Activated T-cell treated with anti-CD3 and anti-CD28 coated beads, Interleukin-2, amount 50 U/mL, for 72 hours (primary cell): ENCODE measurements at regions not wholly inside any gene's neighbourhood (a gene's known extent, or its start where the extent isn't known, plus 50 kb on each side); places are given as distances from the start of the nearest gene placed in this dataset.

Experiments used
- ATAC-seq, 2 donors: fragments of 150-1000 bp; cut with Tn5 transposase; replicated peaks in 1 of 2; 2 replicates each; pipeline ENCODE4 v1.10.0; 2021; ENCODE audit warnings: moderate library complexity in 2 of 2, mild to moderate bottlenecking in 1 of 2
- DNase-seq, 2 donors: peaks; one replicate each; pipeline ENCODE4 v3.0.0; 2021 to 2022; ENCODE audit warnings: mixed read lengths in 1 of 2
- H3K27ac Mint-ChIP-seq: one replicate; pipeline ENCODE4 v1.8.0; 2022; ENCODE audit warnings: mild to moderate bottlenecking, moderate library complexity, mixed read lengths
- H3K27me3 Mint-ChIP-seq: one replicate; pipeline ENCODE4 v1.8.0; 2022; ENCODE audit warnings: low read depth, mixed read lengths
- H3K36me3 Mint-ChIP-seq, 2 donors: one replicate each; pipeline ENCODE4 v1.8.0; 2022; ENCODE audit warnings: mixed read lengths in 2 of 2, mild to moderate bottlenecking in 1 of 2; ENCODE audit not compliant: insufficient read depth in 2 of 2
- H3K4me1 Mint-ChIP-seq: one replicate; pipeline ENCODE4 v1.8.0; 2022; ENCODE audit warnings: low read depth, mixed read lengths
- H3K4me3 Mint-ChIP-seq, 2 donors: one replicate each; pipeline ENCODE4 v1.8.0; 2022; ENCODE audit warnings: mild to moderate bottlenecking in 2 of 2, mixed read lengths in 2 of 2, moderate library complexity in 2 of 2
- H3K9me3 Mint-ChIP-seq, 2 donors: one replicate each; pipeline ENCODE4 v1.8.0; 2022; ENCODE audit warnings: mixed read lengths in 2 of 2

GRCh38 chr15:89395996-89396395 lies 61.4 kb upstream of the POLG start:
- no peak for DNase-seq
- no peaks in the 10 kb centered on the region for H3K4me1 Mint-ChIP-seq
- no peak for ATAC-seq
- H3K9me3 Mint-ChIP-seq = no peaks in the 10 kb centered on the region
- no peak overlapping the region for H3K4me3 Mint-ChIP-seq
- H3K27ac Mint-ChIP-seq = no peak overlapping the region
- H3K27me3 Mint-ChIP-seq = peaks cover 48% of the 10 kb centered on the region
- H3K36me3 Mint-ChIP-seq = no peaks in the 10 kb centered on the region

GRCh38 chr15:89395461-89395871 lies 60.8 kb upstream of the POLG start:
- H3K27me3 Mint-ChIP-seq = peaks cover 47% of the 10 kb centered on the region
- DNase-seq (no peak), ATAC-seq (no peak)
- H3K9me3 Mint-ChIP-seq = no peaks in the 10 kb centered on the region
- H3K36me3 Mint-ChIP-seq = no peaks in the 10 kb centered on the region
- no peak overlapping the region for H3K27ac Mint-ChIP-seq
- no peak overlapping the region for H3K4me3 Mint-ChIP-seq
- no peaks in the 10 kb centered on the region for H3K4me1 Mint-ChIP-seq

- DNase-seq (no peak), ATAC-seq (no peak)
- Mint-ChIP-seq H3K36me3 (no peaks in the 10 kb centered on the region), H3K27me3 (peaks cover 48% of the 10 kb centered on the region), H3K4me1 (no peaks in the 10 kb centered on the region), H3K27ac (no peak overlapping the region), H3K4me3 (no peak overlapping the region), H3K9me3 (no peaks in the 10 kb centered on the region)
Measured at GRCh38 chr15:89395031-89395430, 60.4 kb upstream of the POLG start.

GRCh38 chr15:89393056-89393455 lies 58.4 kb upstream of the POLG start:
- Mint-ChIP-seq H3K9me3 (no peaks in the 10 kb centered on the region), H3K36me3 (no peaks in the 10 kb centered on the region), H3K4me1 (no peaks in the 10 kb centered on the region), H3K27ac (no peak overlapping the region), H3K4me3 (no peak overlapping the region), H3K27me3 (peaks cover 39% of the 10 kb centered on the region)
- no peak for DNase-seq
- no peak for ATAC-seq

DNA sequence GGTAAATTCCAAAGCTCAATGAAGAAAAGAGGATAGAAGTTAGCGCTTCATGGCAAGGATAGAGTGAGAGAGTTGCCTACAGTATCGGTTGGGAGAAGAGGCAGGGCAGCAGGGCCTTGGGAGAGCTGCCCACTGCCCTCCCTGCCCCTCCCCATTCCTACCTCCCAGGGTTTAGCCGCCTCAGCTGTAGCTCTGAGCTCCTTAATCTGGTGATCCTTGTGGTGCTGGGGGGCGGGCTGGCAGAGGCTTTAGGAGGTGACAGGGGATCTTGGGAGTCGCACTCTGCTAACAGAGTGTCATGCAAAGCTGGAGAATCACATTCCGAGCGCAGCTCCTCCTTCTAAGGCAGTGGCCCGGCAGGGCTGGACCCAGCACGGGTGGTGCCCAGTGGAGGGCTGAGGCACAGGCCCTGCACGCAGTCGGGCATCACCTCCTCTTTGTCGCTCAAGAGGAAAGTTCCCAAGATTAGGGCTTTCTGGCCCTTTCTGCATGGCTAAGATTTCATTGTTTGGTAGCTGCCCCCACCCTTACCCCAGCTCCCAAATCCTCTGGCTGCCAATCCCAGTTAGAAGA lies 57.1 kb upstream of the POLG start:
- DNase-seq (no peak), ATAC-seq (no peak)
- no peak overlapping the region for H3K27ac Mint-ChIP-seq
- no peak overlapping the region for H3K4me3 Mint-ChIP-seq
- no peaks in the 10 kb centered on the region for H3K4me1 Mint-ChIP-seq
- H3K27me3 Mint-ChIP-seq = peaks cover 32% of the 10 kb centered on the region
- H3K36me3 Mint-ChIP-seq = no peaks in the 10 kb centered on the region
- no peaks in the 10 kb centered on the region for H3K9me3 Mint-ChIP-seq

- Mint-ChIP-seq H3K4me3 (no peak overlapping the region), H3K36me3 (no peaks in the 10 kb centered on the region), H3K27ac (no peak overlapping the region), H3K4me1 (no peaks in the 10 kb centered on the region), H3K27me3 (peaks cover 27% of the 10 kb centered on the region), H3K9me3 (no peaks in the 10 kb centered on the region)
- ATAC-seq = no peak
- no peak for DNase-seq
Measured at GRCh38 chr15:89389841-89390603, 55.4 kb upstream of the POLG start.

GRCh38 chr15:89387140-89387903 lies 52.7 kb upstream of the POLG start:
- no peak overlapping the region for H3K27ac Mint-ChIP-seq
- peaks cover 12% of the 10 kb centered on the region for H3K27me3 Mint-ChIP-seq
- no peak for DNase-seq
- no peaks in the 10 kb centered on the region for H3K36me3 Mint-ChIP-seq
- H3K4me1 Mint-ChIP-seq = no peaks in the 10 kb centered on the region
- no peak overlapping the region for H3K4me3 Mint-ChIP-seq
- no peaks in the 10 kb centered on the region for H3K9me3 Mint-ChIP-seq
- no peak for ATAC-seq

DNA sequence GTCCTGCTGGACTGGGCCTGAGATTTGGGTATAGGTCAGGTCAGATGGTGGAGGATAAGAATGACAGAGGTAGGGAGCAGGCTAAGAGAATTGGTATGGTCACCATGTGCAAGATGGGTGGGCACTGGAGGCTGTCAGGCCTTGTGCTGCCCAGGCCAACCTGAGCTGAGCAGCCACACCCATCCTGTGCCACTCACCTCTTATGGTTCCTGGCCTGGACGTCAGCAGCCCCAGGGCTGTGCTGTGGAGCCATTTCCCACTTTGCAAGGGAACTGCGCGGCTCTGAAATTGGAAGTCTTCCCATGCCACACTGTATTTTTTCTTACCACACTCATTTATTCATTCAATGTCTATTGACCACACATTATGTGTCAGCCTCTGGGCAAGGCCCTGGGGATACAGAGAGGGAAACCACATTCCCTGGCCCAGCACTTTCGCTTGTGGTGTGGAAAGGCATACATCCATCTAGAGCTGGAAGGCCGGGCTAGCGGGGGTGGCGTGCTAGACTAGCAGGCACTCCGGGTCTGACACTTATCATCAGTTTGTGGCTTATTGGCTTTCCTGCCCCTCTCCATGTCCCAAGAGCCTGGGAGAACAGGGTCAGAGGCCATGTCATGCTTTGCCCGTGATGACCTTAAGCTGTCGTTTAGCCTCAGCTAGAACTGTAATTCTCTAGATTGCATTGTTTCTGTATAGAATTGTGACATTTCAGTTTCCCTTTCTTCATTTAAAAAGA lies 51.1 kb upstream of the POLG start:
- no peaks in the 10 kb centered on the region for H3K4me1 Mint-ChIP-seq
- peaks cover 10% of the 10 kb centered on the region for H3K27me3 Mint-ChIP-seq
- H3K36me3 Mint-ChIP-seq = no peaks in the 10 kb centered on the region
- ATAC-seq (no peak), DNase-seq (no peak)
- no peaks in the 10 kb centered on the region for H3K9me3 Mint-ChIP-seq
- H3K4me3 Mint-ChIP-seq = no peak overlapping the region
- H3K27ac Mint-ChIP-seq = no peak overlapping the region
